NT2/D1 (cell line): ENCODE measurements at regions not wholly inside any gene's neighbourhood (a gene's known extent, or its start where the extent isn't known, plus 50 kb on each side); places are given as distances from the start of the nearest gene placed in this dataset.

Source experiments
- SUZ12 ChIP-seq: IDR thresholded peaks from 2 replicates; pipeline ENCODE4 v1.6.1; 2011; ENCODE audit not compliant: insufficient read length, insufficient read depth; ENCODE audit errors: extremely low read depth
- YY1 ChIP-seq: IDR thresholded peaks from 2 replicates; pipeline ENCODE4 v1.6.1; 2011; ENCODE audit not compliant: insufficient read length, insufficient read depth
- ZNF274 ChIP-seq: IDR thresholded peaks from 2 replicates; pipeline ENCODE4 v1.6.1; 2011; ENCODE audit warnings: mild to moderate bottlenecking, low read depth, low read length

GRCh38 chr7:125828153-125828700 lies 898.6 kb upstream of the POT1 start:
- TF ChIP-seq YY1 (no peak), ZNF274 (no peak), SUZ12 (no peak)
